Left lung (tissue), 4 donors: ENCODE measurements at regions not wholly inside any gene's neighbourhood (a gene's known extent, or its start where the extent isn't known, plus 50 kb on each side); places are given as distances from the start of the nearest gene placed in this dataset.

Experiments
- ATAC-seq: fragments of 200-7000 bp; cut with Tn5 transposase; one replicate; pipeline ENCODE4 v1.9.1; 2020; ENCODE audit warnings: moderate library complexity
- DNase-seq, 4 donors: peaks; one replicate each; pipeline ENCODE4 v3.0.0-alpha.2; 2013 to 2020
- H3K27ac ChIP-seq, 2 donors: fragments of 200-600 bp; sonication (generic) in 1 of 2; one replicate each; pipeline versions ENCODE4 v1.5.0 to v1.8.0; 2020 to 2021
- H3K27me3 ChIP-seq, 2 donors: fragments of 200-600 bp; sonication (generic) in 1 of 2; one replicate each; pipeline versions ENCODE4 v1.5.0 to v1.8.0; 2020 to 2021
- H3K36me3 ChIP-seq, 2 donors: fragments of 200-600 bp; sonication (generic) in 1 of 2; one replicate each; pipeline versions ENCODE4 v1.5.0 to v1.8.0; 2020 to 2021
- H3K4me1 ChIP-seq, 2 donors: fragments of 200-600 bp; one replicate each; pipeline ENCODE4 v1.8.0; 2021
- H3K4me3 ChIP-seq, 2 donors: fragments of 200-600 bp; sonication (generic) in 1 of 2; one replicate each; pipeline versions ENCODE4 v1.5.0 to v1.8.0; 2020 to 2021; ENCODE audit warnings: mild to moderate bottlenecking in 1 of 2
- H3K9me3 ChIP-seq, 2 donors: fragments of 200-600 bp; sonication (generic) in 1 of 2; one replicate each; pipeline versions ENCODE4 v1.5.0 to v1.8.0; 2020 to 2021
- intact Hi-C, 2 donors: fragments of 100-400 bp; cut with DNase I; formaldehyde crosslinking; loops; one replicate each; pipeline versions ENCODE4 v1.11.2 to v1.14.2; 2022
- TF ChIP-seq, protein P1 (sequence below), 2 donors: fragments of 200-600 bp; sonication (generic) in 1 of 2; IDR thresholded peaks; one replicate each; pipeline versions ENCODE4 v1.5.0 to v1.8.0; 2021; ENCODE audit warnings: antibody characterized with exemption in 2 of 2
- donor health status: DM: no; HTN: yes; CAD: no.
- donor health status: DM: no; HTN: no; CAD: no.

DNA sequence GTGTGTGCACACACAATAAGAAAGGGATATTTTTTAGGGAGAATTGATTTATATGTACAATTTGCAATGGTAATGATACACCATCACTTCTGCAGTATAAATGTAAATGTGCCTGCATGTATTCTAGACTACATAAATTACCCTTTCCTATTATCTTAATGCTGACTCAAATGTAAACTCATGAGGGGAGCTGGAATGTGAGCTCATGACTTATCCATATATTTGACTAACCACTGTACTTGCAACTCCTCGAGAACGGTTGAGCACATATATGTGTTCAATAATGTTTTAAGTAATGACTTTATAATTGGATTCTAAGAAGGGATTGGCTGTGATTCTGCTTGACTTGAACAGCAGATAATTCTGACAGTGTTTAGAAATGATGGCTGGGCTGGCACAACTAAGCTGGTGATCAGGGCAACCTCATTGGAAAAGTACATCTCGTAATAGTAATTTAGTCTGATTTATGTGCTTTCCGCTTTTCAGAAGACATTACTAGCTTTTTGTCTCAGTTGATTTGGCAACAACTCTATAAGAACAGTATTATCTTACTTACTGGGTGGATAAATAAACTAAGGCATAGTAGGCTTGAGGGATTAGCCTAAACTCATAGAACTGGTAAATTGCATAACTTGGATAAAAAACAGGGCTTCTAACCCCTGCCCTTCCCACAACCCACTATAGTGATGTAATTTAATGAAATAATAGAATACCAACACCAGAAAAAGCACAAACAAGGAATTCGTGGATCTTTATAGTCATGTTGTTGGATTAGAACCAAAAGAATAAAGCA, 130.2 kb upstream of the SPEF2 start:
- no peaks in the 10 kb centered on the region for H3K27me3 ChIP-seq
- no peak for DNase-seq

DNA sequence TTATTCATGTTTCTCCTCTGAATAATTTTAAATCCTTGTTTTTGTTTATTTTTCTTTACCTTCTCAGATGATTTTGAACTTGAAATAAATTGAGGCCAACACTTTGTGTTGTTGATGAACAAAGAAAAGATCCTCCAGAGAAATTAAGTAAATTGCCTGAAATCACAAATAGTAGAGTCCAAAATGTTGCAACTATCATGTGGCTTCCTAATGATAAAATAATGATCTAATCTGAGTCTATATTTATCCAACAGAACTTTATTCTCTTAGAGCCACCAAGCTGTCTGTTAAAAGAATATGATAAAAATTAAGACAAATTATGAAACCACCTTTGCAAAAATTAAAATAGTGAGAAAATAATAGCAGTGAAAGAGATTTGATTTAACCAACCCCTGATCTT, 132.2 kb upstream of the SPEF2 start:
- Histone ChIP-seq H3K4me1 (peaks cover 13 to 23% of the 10 kb centered on the region in 2 donors), H3K27me3 (no peaks in the 10 kb centered on the region), H3K27ac (no peak overlapping the region), H3K4me3 (no peak overlapping the region), H3K36me3 (no peaks in the 10 kb centered on the region), H3K9me3 (no peaks in the 10 kb centered on the region)
- intact Hi-C loops = no loop called here
- TF ChIP-seq, protein P1, sequence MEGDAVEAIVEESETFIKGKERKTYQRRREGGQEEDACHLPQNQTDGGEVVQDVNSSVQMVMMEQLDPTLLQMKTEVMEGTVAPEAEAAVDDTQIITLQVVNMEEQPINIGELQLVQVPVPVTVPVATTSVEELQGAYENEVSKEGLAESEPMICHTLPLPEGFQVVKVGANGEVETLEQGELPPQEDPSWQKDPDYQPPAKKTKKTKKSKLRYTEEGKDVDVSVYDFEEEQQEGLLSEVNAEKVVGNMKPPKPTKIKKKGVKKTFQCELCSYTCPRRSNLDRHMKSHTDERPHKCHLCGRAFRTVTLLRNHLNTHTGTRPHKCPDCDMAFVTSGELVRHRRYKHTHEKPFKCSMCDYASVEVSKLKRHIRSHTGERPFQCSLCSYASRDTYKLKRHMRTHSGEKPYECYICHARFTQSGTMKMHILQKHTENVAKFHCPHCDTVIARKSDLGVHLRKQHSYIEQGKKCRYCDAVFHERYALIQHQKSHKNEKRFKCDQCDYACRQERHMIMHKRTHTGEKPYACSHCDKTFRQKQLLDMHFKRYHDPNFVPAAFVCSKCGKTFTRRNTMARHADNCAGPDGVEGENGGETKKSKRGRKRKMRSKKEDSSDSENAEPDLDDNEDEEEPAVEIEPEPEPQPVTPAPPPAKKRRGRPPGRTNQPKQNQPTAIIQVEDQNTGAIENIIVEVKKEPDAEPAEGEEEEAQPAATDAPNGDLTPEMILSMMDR (IDR thresholded peaks at IDR 0.05) = no peak
- ATAC-seq (no peak), DNase-seq (no peak)

More for the DNA sequence above, 130.2 kb upstream of the SPEF2 start:
- ATAC-seq = no peak
- H3K4me3 ChIP-seq = no peak overlapping the region
- peaks cover 13 to 22% of the 10 kb centered on the region in 2 donors for H3K4me1 ChIP-seq
- no peak overlapping the region for H3K27ac ChIP-seq
- intact Hi-C loops = no loop called here
- no peaks in the 10 kb centered on the region for H3K36me3 ChIP-seq
- TF ChIP-seq, protein P1 (IDR thresholded peaks at IDR 0.05) = no peak
- no peaks in the 10 kb centered on the region for H3K9me3 ChIP-seq

DNA sequence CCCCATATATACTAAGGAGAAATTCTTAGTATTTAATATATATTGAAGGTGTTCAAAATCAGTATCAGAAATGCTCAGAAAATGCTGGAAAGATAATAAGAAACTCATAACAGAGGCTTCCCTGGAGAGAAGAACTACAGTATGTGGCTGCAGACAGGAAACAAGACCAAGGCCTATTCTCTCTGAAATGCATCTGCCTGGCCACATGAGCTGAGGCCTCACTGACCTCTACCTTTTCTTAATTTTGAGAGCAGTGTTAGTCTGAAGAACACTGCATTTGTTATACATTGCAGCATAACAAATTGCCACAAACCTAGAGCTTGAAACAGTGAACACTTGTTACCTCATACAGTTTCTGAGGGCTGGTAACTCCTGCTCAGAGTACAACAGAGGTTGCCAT, 133.4 kb upstream of the SPEF2 start:
- Histone ChIP-seq H3K27me3 (no peaks in the 10 kb centered on the region), H3K4me1 (peaks cover 13 to 28% of the 10 kb centered on the region in 2 donors), H3K36me3 (no peaks in the 10 kb centered on the region), H3K9me3 (no peaks in the 10 kb centered on the region), H3K27ac (peak overlapping the region in 1 of 2 donors; percentile 39), H3K4me3 (no peak overlapping the region)
- intact Hi-C loops = no loop called here
- peak; percentile 21 for ATAC-seq
- TF ChIP-seq, protein P1 (IDR thresholded peaks at IDR 0.05) = no peak
- DNase-seq = no peak

DNA sequence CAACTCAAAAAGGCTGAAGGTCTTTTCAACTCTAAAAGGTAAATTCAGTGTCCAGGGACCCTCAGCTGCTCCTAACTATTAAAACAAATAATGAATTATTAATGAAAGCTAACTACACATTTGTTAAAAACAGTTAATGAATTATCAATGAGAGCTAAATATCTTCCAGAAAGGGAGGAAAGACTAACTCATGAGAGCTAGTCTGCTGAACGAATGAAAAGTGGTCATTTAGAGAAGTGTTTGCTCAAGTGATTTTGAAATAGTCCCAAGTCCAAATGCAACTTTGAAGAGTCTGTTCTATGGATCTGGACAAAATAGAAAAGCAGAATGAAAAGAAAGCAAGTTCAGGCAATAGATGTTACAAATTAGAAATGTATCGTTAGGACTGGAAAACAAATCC, 133.9 kb upstream of the SPEF2 start:
- H3K36me3 ChIP-seq = no peaks in the 10 kb centered on the region
- intact Hi-C loops = no loop called here
- H3K4me3 ChIP-seq = no peak overlapping the region
- TF ChIP-seq, protein P1 (IDR thresholded peaks at IDR 0.05) = no peak
- peak overlapping the region; percentile 22 to 39 for H3K27ac ChIP-seq
- H3K27me3 ChIP-seq = no peaks in the 10 kb centered on the region
- ATAC-seq (peak; percentile 59), DNase-seq (no peak)
- H3K4me1 ChIP-seq = peaks cover 13 to 31% of the 10 kb centered on the region in 2 donors
- no peaks in the 10 kb centered on the region for H3K9me3 ChIP-seq

DNA sequence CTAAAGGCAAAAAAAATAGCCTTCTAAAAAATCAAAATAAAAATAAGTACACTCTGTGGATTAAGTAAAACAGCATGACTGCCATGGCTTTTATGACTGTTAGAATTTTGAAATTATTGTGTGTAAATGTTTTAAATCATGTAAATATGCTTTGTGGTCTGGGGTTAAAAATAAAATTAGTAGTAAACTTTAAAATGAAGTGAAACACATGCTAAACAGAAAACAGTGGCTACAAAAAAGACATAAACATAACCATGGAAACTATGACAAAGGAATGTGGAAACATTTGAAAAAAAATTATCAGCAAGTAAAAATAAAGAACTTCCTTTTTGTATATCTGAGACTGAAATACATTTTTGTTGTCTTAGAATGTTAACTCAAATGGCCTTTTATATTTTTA, 134.5 kb upstream of the SPEF2 start:
- Histone ChIP-seq H3K9me3 (no peaks in the 10 kb centered on the region), H3K36me3 (no peaks in the 10 kb centered on the region), H3K4me3 (no peak overlapping the region), H3K27ac (peak overlapping the region; percentile 22 to 39), H3K4me1 (peaks cover 13 to 34% of the 10 kb centered on the region in 2 donors), H3K27me3 (no peaks in the 10 kb centered on the region)
- intact Hi-C loops = no loop called here
- ATAC-seq = no peak
- TF ChIP-seq, protein P1 (IDR thresholded peaks at IDR 0.05) = no peak
- DNase-seq = peak in 1 of 4 donors; percentile 41
